Thyroid gland (tissue), 4 donors: ENCODE measurements at regions not wholly inside any gene's neighbourhood (a gene's known extent, or its start where the extent isn't known, plus 50 kb on each side); places are given as distances from the start of the nearest gene placed in this dataset.

Source experiments
- DNase-seq, 2 donors: peaks; one replicate each; pipeline ENCODE4 v3.0.0-alpha.2; 2019
- H3K27ac ChIP-seq, 3 donors: fragments of 200-600 bp; sonication (generic); 1 replicate in 2 of 3; 2 replicates in 1 of 3; pipeline ENCODE4 v1.5.1; 2016 to 2019; ENCODE audit warnings: mild to moderate bottlenecking in 1 of 3, moderate library complexity in 1 of 3
- H3K27me3 ChIP-seq: fragments of 200-600 bp; sonication (generic); one replicate; pipeline ENCODE4 v1.5.1; 2019
- H3K36me3 ChIP-seq, 2 donors: fragments of 200-600 bp; sonication (generic); one replicate each; pipeline ENCODE4 v1.5.1; 2016 to 2019
- H3K4me1 ChIP-seq, 2 donors: fragments of 200-600 bp; sonication (generic); one replicate each; pipeline ENCODE4 v1.5.1; 2017 to 2019
- H3K4me3 ChIP-seq, 3 donors: fragments of 200-600 bp; sonication (generic); replicated peaks in 1 of 3; 1 replicate in 2 of 3; 2 replicates in 1 of 3; pipeline ENCODE4 v1.5.1; 2016; ENCODE audit warnings: mild to moderate bottlenecking in 1 of 3
- H3K9me3 ChIP-seq: fragments of 200-600 bp; sonication (generic); one replicate; pipeline ENCODE4 v1.5.1; 2017
- POLR2A ChIP-seq, 2 donors: fragments of 450-650 bp; IDR thresholded peaks; one replicate each; pipeline ENCODE4 v1.6.1; 2017; ENCODE audit warnings: antibody characterized with exemption in 2 of 2, mild to moderate bottlenecking in 2 of 2, moderate library complexity in 1 of 2
- WGBS, 2 donors: methylation state at CpG; one replicate each; pipeline ENCODE4 v1.1.5; 2017; 5-methylcytosine and 5-hydroxymethylcytosine counted together
- intact Hi-C: fragments of 100-400 bp; cut with DNase I; formaldehyde crosslinking; loops from one replicate; pipeline ENCODE4 v1.15.1; 2023
- TF ChIP-seq, protein P1 (sequence below), 6 experiments: fragments of 200-600 bp in 3 of 6; fragments of 450-650 bp in 3 of 6; sonication (generic) in 3 of 6; IDR thresholded peaks; one replicate each; pipeline ENCODE4 v1.5.1; 2016 to 2019; ENCODE audit warnings: antibody characterized with exemption in 6 of 6, mild to moderate bottlenecking in 2 of 6, inconsistent platforms in 1 of 6, moderate library complexity in 1 of 6

DNA sequence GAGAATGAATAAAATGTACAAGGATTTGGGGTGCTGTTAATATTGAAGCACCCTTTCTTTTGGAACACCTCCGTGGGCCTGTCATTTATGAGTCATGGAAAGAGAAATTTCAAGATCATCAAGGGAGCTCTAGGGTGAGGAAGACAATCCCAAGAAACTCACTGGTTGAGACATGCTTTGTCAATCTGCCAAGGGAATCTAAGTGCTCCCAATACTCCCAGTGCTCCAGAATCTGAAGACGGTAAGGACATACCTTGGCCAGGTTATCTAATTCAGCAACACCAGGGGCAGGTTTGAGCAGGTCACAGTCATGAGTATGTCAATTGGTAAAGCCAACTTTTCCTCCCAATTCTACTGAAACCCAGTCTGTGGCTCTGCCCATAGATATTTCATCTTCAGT, 556.4 kb upstream of the CPEB2 start:
- DNase-seq: no peak
- Histone ChIP-seq H3K4me3 (no peak overlapping the region), H3K27me3 (no peaks in the 10 kb centered on the region), H3K36me3 (no peaks in the 10 kb centered on the region), H3K9me3 (no peaks in the 10 kb centered on the region), H3K4me1 (no peaks in the 10 kb centered on the region), H3K27ac (no peak overlapping the region)
- TF ChIP-seq, protein P1, sequence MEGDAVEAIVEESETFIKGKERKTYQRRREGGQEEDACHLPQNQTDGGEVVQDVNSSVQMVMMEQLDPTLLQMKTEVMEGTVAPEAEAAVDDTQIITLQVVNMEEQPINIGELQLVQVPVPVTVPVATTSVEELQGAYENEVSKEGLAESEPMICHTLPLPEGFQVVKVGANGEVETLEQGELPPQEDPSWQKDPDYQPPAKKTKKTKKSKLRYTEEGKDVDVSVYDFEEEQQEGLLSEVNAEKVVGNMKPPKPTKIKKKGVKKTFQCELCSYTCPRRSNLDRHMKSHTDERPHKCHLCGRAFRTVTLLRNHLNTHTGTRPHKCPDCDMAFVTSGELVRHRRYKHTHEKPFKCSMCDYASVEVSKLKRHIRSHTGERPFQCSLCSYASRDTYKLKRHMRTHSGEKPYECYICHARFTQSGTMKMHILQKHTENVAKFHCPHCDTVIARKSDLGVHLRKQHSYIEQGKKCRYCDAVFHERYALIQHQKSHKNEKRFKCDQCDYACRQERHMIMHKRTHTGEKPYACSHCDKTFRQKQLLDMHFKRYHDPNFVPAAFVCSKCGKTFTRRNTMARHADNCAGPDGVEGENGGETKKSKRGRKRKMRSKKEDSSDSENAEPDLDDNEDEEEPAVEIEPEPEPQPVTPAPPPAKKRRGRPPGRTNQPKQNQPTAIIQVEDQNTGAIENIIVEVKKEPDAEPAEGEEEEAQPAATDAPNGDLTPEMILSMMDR (IDR thresholded peaks at IDR 0.05): no peak
- no peak for TF ChIP-seq POLR2A (IDR thresholded peaks at IDR 0.05)
- 85 to 89% methylated on average over 2 of the region's 2 CpGs for WGBS, 2 donors
- intact Hi-C loops: no loop called here

DNA sequence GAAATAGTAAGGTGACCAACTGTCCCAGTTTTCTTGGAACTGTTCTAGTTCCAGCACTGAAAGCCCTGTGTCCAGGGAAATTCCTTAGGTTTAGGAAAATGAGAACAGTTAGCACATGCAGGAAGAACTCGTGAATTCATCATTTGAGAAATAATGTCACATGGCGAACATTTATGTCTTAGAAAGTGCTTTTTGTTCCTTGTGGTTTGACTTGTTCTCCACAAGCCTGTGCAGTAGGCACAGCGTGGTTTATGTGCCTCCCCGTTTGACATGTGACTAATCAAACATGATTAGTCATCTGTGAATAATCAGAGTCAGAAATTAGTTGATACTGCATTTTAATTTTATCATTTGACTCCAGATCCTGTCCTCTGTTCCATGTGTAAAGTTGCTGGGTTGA, 556.0 kb upstream of the CPEB2 start:
- no peaks in the 10 kb centered on the region for H3K9me3 ChIP-seq
- 55 to 56% methylated on average over 4 of the region's 4 CpGs for WGBS, 2 donors
- no peaks in the 10 kb centered on the region for H3K4me1 ChIP-seq
- no peak overlapping the region for H3K4me3 ChIP-seq
- intact Hi-C loops: no loop called here
- no peak for TF ChIP-seq POLR2A (IDR thresholded peaks at IDR 0.05)
- TF ChIP-seq, protein P1 (IDR thresholded peaks at IDR 0.05): no peak
- H3K36me3 ChIP-seq: no peaks in the 10 kb centered on the region
- no peak for DNase-seq
- H3K27ac ChIP-seq: no peak overlapping the region
- no peaks in the 10 kb centered on the region for H3K27me3 ChIP-seq

DNA sequence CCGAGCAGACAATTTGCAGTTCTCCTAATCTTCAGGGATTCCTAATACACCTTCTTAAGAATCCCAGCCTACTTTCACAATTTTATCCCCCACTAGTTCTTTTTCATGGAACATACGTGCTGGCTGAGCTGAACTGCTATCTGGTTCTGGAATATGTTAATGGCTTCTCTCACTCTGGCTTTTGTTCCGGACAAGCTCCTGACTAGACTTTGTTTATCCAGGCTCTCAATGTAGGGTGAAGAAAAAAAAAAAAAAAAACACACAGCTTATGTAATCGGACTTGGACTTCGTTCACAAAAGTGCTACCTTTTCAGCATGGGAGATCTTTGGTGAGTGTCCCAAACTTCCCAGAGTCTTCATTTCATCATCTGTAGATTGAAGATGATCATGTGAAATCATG, 555.4 kb upstream of the CPEB2 start:
- no peak overlapping the region for H3K4me3 ChIP-seq
- no peaks in the 10 kb centered on the region for H3K27me3 ChIP-seq
- no peak for DNase-seq
- H3K4me1 ChIP-seq: no peaks in the 10 kb centered on the region
- no peaks in the 10 kb centered on the region for H3K36me3 ChIP-seq
- no peak overlapping the region for H3K27ac ChIP-seq
- intact Hi-C loops: no loop called here
- 38 to 52% methylated on average over 5 of the region's 5 CpGs for WGBS, 2 donors
- H3K9me3 ChIP-seq: no peaks in the 10 kb centered on the region
- TF ChIP-seq POLR2A (IDR thresholded peaks at IDR 0.05): no peak
- TF ChIP-seq, protein P1 (IDR thresholded peaks at IDR 0.05): no peak

DNA sequence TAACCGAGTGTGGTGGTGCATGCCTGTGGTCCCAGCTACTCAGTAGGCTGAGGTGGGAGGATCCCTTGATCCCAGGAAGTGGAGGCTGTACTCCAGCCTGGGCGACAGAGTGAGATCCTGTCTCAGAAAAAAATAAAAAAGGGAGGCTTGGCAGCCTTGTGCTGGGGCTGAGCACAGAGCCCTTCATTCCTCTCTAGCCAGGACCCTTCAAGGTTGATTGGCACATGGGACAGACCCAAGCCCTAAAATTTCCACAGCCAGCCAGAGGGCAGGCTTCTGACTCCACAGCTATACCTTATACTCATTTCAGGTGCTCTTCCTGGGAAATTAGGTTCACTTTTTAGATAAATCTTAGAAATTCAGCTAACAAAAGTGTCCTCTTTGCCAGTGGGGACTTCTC, 553.0 kb upstream of the CPEB2 start:
- no peak overlapping the region for H3K27ac ChIP-seq
- TF ChIP-seq POLR2A (IDR thresholded peaks at IDR 0.05): no peak
- TF ChIP-seq, protein P1 (IDR thresholded peaks at IDR 0.05): no peak
- H3K4me1 ChIP-seq: no peaks in the 10 kb centered on the region
- H3K36me3 ChIP-seq: no peaks in the 10 kb centered on the region
- intact Hi-C loops: no loop called here
- DNase-seq: no peak
- no peaks in the 10 kb centered on the region for H3K27me3 ChIP-seq
- no peak overlapping the region for H3K4me3 ChIP-seq
- H3K9me3 ChIP-seq: no peaks in the 10 kb centered on the region
- WGBS, 2 donors: 60 to 71% methylated on average over 2 of the region's 2 CpGs

DNA sequence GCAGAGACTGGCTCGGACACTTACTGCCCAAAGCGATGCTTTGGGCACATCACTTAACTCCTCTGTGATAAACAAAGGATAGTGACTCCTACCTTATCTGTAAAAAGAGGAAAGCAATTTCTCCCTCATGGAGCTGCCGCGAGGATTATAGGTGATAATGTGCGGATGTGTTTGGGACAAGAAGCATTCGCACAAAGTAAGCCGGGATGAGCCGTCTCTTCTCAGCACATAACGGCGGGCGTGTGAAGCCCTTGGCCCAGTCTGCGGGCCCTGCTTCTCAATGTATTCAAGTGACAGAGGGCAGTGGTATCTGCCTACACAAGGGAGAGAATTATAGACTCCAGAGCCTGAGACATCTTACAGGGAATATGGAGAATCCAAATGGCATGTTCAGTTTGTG, 550.3 kb upstream of the CPEB2 start:
- no peaks in the 10 kb centered on the region for H3K4me1 ChIP-seq
- intact Hi-C loops: no loop called here
- no peaks in the 10 kb centered on the region for H3K36me3 ChIP-seq
- no peak overlapping the region for H3K27ac ChIP-seq
- H3K4me3 ChIP-seq: no peak overlapping the region
- no peak for TF ChIP-seq POLR2A (IDR thresholded peaks at IDR 0.05)
- TF ChIP-seq, protein P1 (IDR thresholded peaks at IDR 0.05): no peak
- no peak for DNase-seq
- H3K27me3 ChIP-seq: no peaks in the 10 kb centered on the region
- no peaks in the 10 kb centered on the region for H3K9me3 ChIP-seq
- WGBS, 2 donors: 84 to 92% methylated on average over 12 of the region's 12 CpGs
